ENCODE measurements at regions not wholly inside any gene's neighbourhood (a gene's known extent, or its start where the extent isn't known, plus 50 kb on each side); places are given as distances from the start of the nearest gene placed in this dataset.

GRCh38 chr7:1287752-1288201 lies 55.1 kb downstream of the UNCX start:
- Mint-ChIP-seq H3K27me3 (ENCODE audit: low read depth) (peaks cover 33% of the 10 kb centered on the region), H3K4me1 (no peaks in the 10 kb centered on the region), H3K4me3 (no peak overlapping the region), H3K36me3 (no peaks in the 10 kb centered on the region), H3K27ac (no peak overlapping the region), H3K9me3 (no peaks in the 10 kb centered on the region)
- no peak for ATAC-seq
- no peak for DNase-seq (ENCODE audit: low spot score)
- ChIA-PET POLR2A (no interaction called here), CTCF (no interaction called here)
- no peak for TF ChIP-seq ZNF416 (CRISPR knock-in tag; IDR thresholded peaks at IDR 0.05)
- no peak for TF ChIP-seq ZNF317 (CRISPR knock-in tag; IDR thresholded peaks at IDR 0.05; ENCODE audit: borderline replicate concordance, low read depth)
- no peak for TF ChIP-seq NR3C1 (CRISPR knock-in tag; conservative IDR thresholded peaks at IDR 0.05; ENCODE audit: low read depth)

- CTCF ChIA-PET: interaction anchor here (1.0 kb wide), 1 partner anchor 144 kb away, joined by 3 read pairs; no protein-coding TSS in a partner anchor
- DNase-seq (ENCODE audit: low spot score) (no peak), ATAC-seq (no peak)
- Mint-ChIP-seq H3K4me3 (no peak overlapping the region), H3K4me1 (no peaks in the 10 kb centered on the region), H3K27ac (no peak overlapping the region), H3K9me3 (no peaks in the 10 kb centered on the region), H3K27me3 (ENCODE audit: low read depth) (peaks cover 33% of the 10 kb centered on the region), H3K36me3 (no peaks in the 10 kb centered on the region)
- POLR2A ChIA-PET: no interaction called here
- TF ChIP-seq HMGA2 (CRISPR knock-in tag; IDR thresholded peaks at IDR 0.05): no peak
- TF ChIP-seq NR3C1 (CRISPR knock-in tag; conservative IDR thresholded peaks at IDR 0.05; ENCODE audit: low read depth): no peak
- TF ChIP-seq MLX (CRISPR knock-in tag; IDR thresholded peaks at IDR 0.05): no peak
- no peak for TF ChIP-seq TEAD4 (CRISPR knock-in tag; IDR thresholded peaks at IDR 0.05)
- no peak for TF ChIP-seq ZNF416 (CRISPR knock-in tag; IDR thresholded peaks at IDR 0.05)
- TF ChIP-seq ESRRA (CRISPR knock-in tag; IDR thresholded peaks at IDR 0.05; ENCODE audit: borderline replicate concordance): no peak
- no peak for TF ChIP-seq NFE2L1 (CRISPR knock-in tag; IDR thresholded peaks at IDR 0.05)
- TF ChIP-seq ATF2 (CRISPR knock-in tag; IDR thresholded peaks at IDR 0.05; ENCODE audit: borderline replicate concordance, low read depth): no peak
- TF ChIP-seq ZNF512 (CRISPR knock-in tag; IDR thresholded peaks at IDR 0.05; ENCODE audit: borderline replicate concordance): no peak
- no peak for TF ChIP-seq ZNF396 (CRISPR knock-in tag; IDR thresholded peaks at IDR 0.05; ENCODE audit: borderline replicate concordance)
- TF ChIP-seq ZBTB21 (CRISPR knock-in tag; IDR thresholded peaks at IDR 0.05; ENCODE audit: borderline replicate concordance): no peak
- TF ChIP-seq RORB (CRISPR knock-in tag; IDR thresholded peaks at IDR 0.05): no peak
Observed at GRCh38 chr7:1288390-1288995, 55.8 kb downstream of the UNCX start.

- H3K9me3 Mint-ChIP-seq: no peaks in the 10 kb centered on the region
- no peaks in the 10 kb centered on the region for H3K36me3 Mint-ChIP-seq
- no peak for TF ChIP-seq TEAD4 (CRISPR knock-in tag; IDR thresholded peaks at IDR 0.05)
- no peak for TF ChIP-seq NR1H2 (CRISPR knock-in tag; IDR thresholded peaks at IDR 0.05)
- no peak for TF ChIP-seq ZBTB43 (CRISPR knock-in tag; IDR thresholded peaks at IDR 0.05)
- TF ChIP-seq EMX1 (CRISPR knock-in tag; IDR thresholded peaks at IDR 0.05): no peak
- TF ChIP-seq RORB (CRISPR knock-in tag; IDR thresholded peaks at IDR 0.05): no peak
- TF ChIP-seq SMAD3 (CRISPR knock-in tag; IDR thresholded peaks at IDR 0.05; ENCODE audit: borderline replicate concordance): no peak
- TF ChIP-seq ZNF317 (CRISPR knock-in tag; IDR thresholded peaks at IDR 0.05; ENCODE audit: borderline replicate concordance, low read depth): no peak
- no peak for TF ChIP-seq PREB (CRISPR knock-in tag; IDR thresholded peaks at IDR 0.05; ENCODE audit: borderline replicate concordance)
- TF ChIP-seq AR (CRISPR knock-in tag; IDR thresholded peaks at IDR 0.05): no peak
- TF ChIP-seq IRF2 (CRISPR knock-in tag; IDR thresholded peaks at IDR 0.05; ENCODE audit: borderline replicate concordance, low read depth): no peak
- TF ChIP-seq CBFB (CRISPR knock-in tag; IDR thresholded peaks at IDR 0.05; ENCODE audit: low read depth): no peak
Observed at GRCh38 chr7:1288996-1289551, 56.4 kb downstream of the UNCX start.

More at GRCh38 chr7:1288996-1289551, 56.4 kb downstream of the UNCX start:
- H3K4me1 Mint-ChIP-seq: no peaks in the 10 kb centered on the region
- H3K27ac Mint-ChIP-seq: no peak overlapping the region
- ChIA-PET CTCF (interaction anchor here (0.7 to 1.3 kb wide), 3 partner anchors 11 to 144 kb away, joined by 3 read pairs; no protein-coding TSS in a partner anchor), POLR2A (no interaction called here)
- H3K4me3 Mint-ChIP-seq: no peak overlapping the region
- DNase-seq (ENCODE audit: low spot score): no peak
- ATAC-seq: no peak
- peaks cover 33% of the 10 kb centered on the region for H3K27me3 Mint-ChIP-seq (ENCODE audit: low read depth)

All from WTC11 (cell line).